Osteoblast (primary cell): ENCODE measurements at regions not wholly inside any gene's neighbourhood (a gene's known extent, or its start where the extent isn't known, plus 50 kb on each side); places are given as distances from the start of the nearest gene placed in this dataset.

ENCODE experiments used
- DNase-seq: peaks from one replicate; pipeline ENCODE4 v3.0.0; 2011; ENCODE audit warnings: low spot score, mixed read lengths; ENCODE audit not compliant: insufficient read length; ENCODE audit errors: missing footprints
- H2AFZ ChIP-seq: 2 replicates; pipeline ENCODE4 v1.6.0; 2011; ENCODE audit warnings: mild to moderate bottlenecking, low read length
- H3K27ac ChIP-seq: 2 replicates; pipeline ENCODE4 v1.5.1; 2011; ENCODE audit warnings: mild to moderate bottlenecking, low read depth, low read length, moderate library complexity
- H3K27me3 ChIP-seq: 2 replicates; pipeline ENCODE4 v1.6.0; 2012; ENCODE audit warnings: mild to moderate bottlenecking, control low read depth, inconsistent platforms, low read length, moderate library complexity; ENCODE audit not compliant: insufficient read depth
- H3K36me3 ChIP-seq: 2 replicates; pipeline ENCODE4 v1.5.1; 2011; ENCODE audit warnings: mild to moderate bottlenecking, low read length, control low read depth, moderate library complexity; ENCODE audit not compliant: insufficient read depth
- H3K4me1 ChIP-seq: 2 replicates; pipeline ENCODE4 v1.5.1; 2011; ENCODE audit warnings: mild to moderate bottlenecking, low read length, control low read depth, moderate library complexity; ENCODE audit not compliant: insufficient read depth
- H3K4me2 ChIP-seq: 2 replicates; pipeline ENCODE4 v1.6.0; 2011; ENCODE audit warnings: mild to moderate bottlenecking, low read length; ENCODE audit not compliant: insufficient read depth
- H3K4me3 ChIP-seq: fragments of 200-600 bp; sonication (generic); 3 replicates; pipeline ENCODE4 v1.5.1; 2012; ENCODE audit warnings: mild to moderate bottlenecking, low read length, inconsistent platforms; ENCODE audit not compliant: insufficient read depth
- H3K79me2 ChIP-seq: 2 replicates; pipeline ENCODE4 v1.6.0; 2012; ENCODE audit warnings: mild to moderate bottlenecking, low read length, control low read depth, inconsistent platforms; ENCODE audit not compliant: insufficient read depth
- H3K9me3 ChIP-seq: 2 replicates; pipeline ENCODE4 v1.5.1; 2011; ENCODE audit warnings: low read depth, low read length, control low read depth
- H4K20me1 ChIP-seq: 2 replicates; pipeline ENCODE4 v1.6.0; 2012; ENCODE audit warnings: mild to moderate bottlenecking, low read length, control low read depth; ENCODE audit not compliant: insufficient read depth
- CTCF ChIP-seq: IDR thresholded peaks from 2 replicates; pipeline ENCODE4 v1.5.1; 2011; ENCODE audit warnings: mild to moderate bottlenecking, low read depth, low read length, moderate library complexity; ENCODE audit errors: extremely low read depth

- Histone ChIP-seq H2AFZ (no peak overlapping the region), H3K27me3 (peaks cover 4% of the 10 kb centered on the region), H3K79me2 (no peaks in the 10 kb centered on the region), H3K4me2 (no peak overlapping the region), H3K36me3 (no peaks in the 10 kb centered on the region), H3K4me3 (no peak overlapping the region), H4K20me1 (no peaks in the 10 kb centered on the region), H3K4me1 (no peaks in the 10 kb centered on the region), H3K27ac (no peak overlapping the region), H3K9me3 (no peaks in the 10 kb centered on the region)
- no peak for DNase-seq
- no peak for TF ChIP-seq CTCF
Measured at GRCh38 chr5:109922381-109922995, 232.8 kb downstream of the MAN2A1 start.

- Histone ChIP-seq H3K27ac (no peak overlapping the region), H3K9me3 (no peaks in the 10 kb centered on the region), H3K4me2 (no peak overlapping the region), H2AFZ (no peak overlapping the region), H3K36me3 (no peaks in the 10 kb centered on the region), H3K4me3 (no peak overlapping the region), H3K79me2 (no peaks in the 10 kb centered on the region), H4K20me1 (no peaks in the 10 kb centered on the region), H3K27me3 (peaks cover 4% of the 10 kb centered on the region), H3K4me1 (no peaks in the 10 kb centered on the region)
- DNase-seq = no peak
- no peak for TF ChIP-seq CTCF
Measured at GRCh38 chr5:109923205-109923604, 233.5 kb downstream of the MAN2A1 start.

GRCh38 chr5:109924237-109925107 is 234.7 kb downstream of the MAN2A1 start:
- no peak overlapping the region for H2AFZ ChIP-seq
- TF ChIP-seq CTCF = no peak
- no peaks in the 10 kb centered on the region for H3K36me3 ChIP-seq
- H3K27me3 ChIP-seq = peaks cover 4% of the 10 kb centered on the region
- H3K4me1 ChIP-seq = no peaks in the 10 kb centered on the region
- H3K4me2 ChIP-seq = no peak overlapping the region
- no peak overlapping the region for H3K4me3 ChIP-seq
- no peaks in the 10 kb centered on the region for H3K9me3 ChIP-seq
- DNase-seq = no peak
- no peaks in the 10 kb centered on the region for H4K20me1 ChIP-seq
- H3K27ac ChIP-seq = no peak overlapping the region
- no peaks in the 10 kb centered on the region for H3K79me2 ChIP-seq

- no peaks in the 10 kb centered on the region for H3K79me2 ChIP-seq
- no peaks in the 10 kb centered on the region for H3K4me1 ChIP-seq
- H3K4me2 ChIP-seq = no peak overlapping the region
- no peaks in the 10 kb centered on the region for H3K9me3 ChIP-seq
- no peaks in the 10 kb centered on the region for H4K20me1 ChIP-seq
- H3K4me3 ChIP-seq = no peak overlapping the region
- H2AFZ ChIP-seq = no peak overlapping the region
- H3K27me3 ChIP-seq = peaks cover 4% of the 10 kb centered on the region
- no peak overlapping the region for H3K27ac ChIP-seq
- TF ChIP-seq CTCF = no peak
- no peaks in the 10 kb centered on the region for H3K36me3 ChIP-seq
- no peak for DNase-seq
Measured at GRCh38 chr5:109927639-109928038, 237.9 kb downstream of the MAN2A1 start.
